B cell (primary cell): ENCODE measurements at regions not wholly inside any gene's neighbourhood (a gene's known extent, or its start where the extent isn't known, plus 50 kb on each side); places are given as distances from the start of the nearest gene placed in this dataset.

Experiments used
- ATAC-seq: fragments of 200-7000 bp; cut with Tn5 transposase; one replicate; pipeline ENCODE4 v1.10.0; 2021; ENCODE audit warnings: low read depth, mild to moderate bottlenecking, moderate number of reproducible peaks, moderate library complexity
- CTCF ChIA-PET: fragments of 350-600 bp; sonication (Branson Sonifier 250); formaldehyde crosslinking; loops from one replicate; lab custom pipeline; 2021; ENCODE audit warnings: antibody characterized with exemption, inconsistent platforms; lab: Charles Lee
- POLR2A ChIA-PET: fragments of 350-600 bp; sonication (Branson Sonifier 250); formaldehyde crosslinking; loops from one replicate; lab custom pipeline; 2021; ENCODE audit warnings: antibody characterized with exemption; lab: Charles Lee
- DNase-seq: peaks from one replicate; pipeline ENCODE4 v3.0.0; 2013
- H2AFZ ChIP-seq: 2 replicates; pipeline ENCODE4 v1.6.1; 2012; ENCODE audit warnings: mild to moderate bottlenecking, low read depth, low read length; ENCODE audit not compliant: insufficient read depth, poor library complexity, severe bottlenecking
- H3K27ac ChIP-seq, 2 donors: 1 replicate in 1 of 2; 2 replicates in 1 of 2; pipeline ENCODE4 v1.5.1; 2012 to 2013; ENCODE audit warnings: low read length in 2 of 2, mild to moderate bottlenecking in 2 of 2, moderate library complexity in 1 of 2
- H3K27me3 ChIP-seq, 4 experiments: fragments of 200-600 bp in 1 of 4; sonication (generic) in 1 of 4; replicated peaks in 1 of 4; 1 replicate in 2 of 4; 2 replicates in 2 of 4; pipeline versions ENCODE4 v1.6.1 to v1.7.0; 2013 to 2016; ENCODE audit warnings: low read length in 3 of 4, mild to moderate bottlenecking in 2 of 4, mixed read lengths in 1 of 4, moderate library complexity in 1 of 4; ENCODE audit not compliant: insufficient read depth in 4 of 4, control insufficient read depth in 3 of 4; ENCODE audit errors: control extremely low read depth in 1 of 4
- H3K36me3 ChIP-seq, 2 experiments: replicated peaks in 1 of 2; 1 replicate in 1 of 2; 2 replicates in 1 of 2; pipeline versions ENCODE4 v1.6.1 to v1.7.1; 2013; ENCODE audit warnings: low read length in 1 of 2; ENCODE audit not compliant: insufficient read depth in 2 of 2, control insufficient read depth in 1 of 2; ENCODE audit errors: control extremely low read depth in 1 of 2, extremely low read depth in 1 of 2
- H3K4me1 ChIP-seq, 2 donors: fragments of 200-600 bp in 1 of 2; sonication (generic) in 1 of 2; 1 replicate in 1 of 2; 2 replicates in 1 of 2; pipeline versions ENCODE4 v1.5.1 to v1.6.1; 2013 to 2017; ENCODE audit warnings: low read length in 2 of 2; ENCODE audit not compliant: control insufficient read depth in 2 of 2, insufficient read depth in 2 of 2
- H3K4me2 ChIP-seq: replicated peaks from 2 replicates; pipeline ENCODE3; 2012; ENCODE audit warnings: mild to moderate bottlenecking, low read depth, low read length; ENCODE audit not compliant: poor library complexity, severe bottlenecking
- H3K4me3 ChIP-seq, 5 experiments: fragments of 200-600 bp in 1 of 5; sonication (generic) in 1 of 5; 1 replicate in 3 of 5; 2 replicates in 2 of 5; pipeline versions ENCODE4 v1.5.1 to v1.7.0; 2011 to 2016; ENCODE audit warnings: low read length in 4 of 5, mild to moderate bottlenecking in 4 of 5, low read depth in 2 of 5, control low read depth in 1 of 5, moderate library complexity in 1 of 5; ENCODE audit not compliant: insufficient read depth in 1 of 5; ENCODE audit errors: control extremely low read depth in 1 of 5, extremely low read depth in 1 of 5
- H3K79me2 ChIP-seq: fragments of 200-600 bp; sonication (generic); one replicate; pipeline ENCODE4 v1.6.0; 2016; ENCODE audit warnings: low read length; ENCODE audit not compliant: control insufficient read depth, insufficient read depth
- H3K9ac ChIP-seq: fragments of 200-600 bp; sonication (generic); 2 replicates; pipeline ENCODE4 v1.6.1; 2017; ENCODE audit warnings: mild to moderate bottlenecking, low read length, moderate library complexity
- H3K9me3 ChIP-seq, 3 donors: one replicate each; pipeline versions ENCODE4 v1.6.1 to v1.7.1; 2013; ENCODE audit warnings: low read length in 2 of 3; ENCODE audit not compliant: control insufficient read depth in 2 of 3, insufficient read depth in 1 of 3; ENCODE audit errors: control extremely low read depth in 1 of 3
- H4K20me1 ChIP-seq: 2 replicates; pipeline ENCODE4 v1.6.0; 2012; ENCODE audit warnings: mild to moderate bottlenecking, low read length; ENCODE audit not compliant: insufficient read depth, control insufficient read depth, poor library complexity, severe bottlenecking
- H3K27ac Mint-ChIP-seq: one replicate; pipeline ENCODE4 v1.8.0; 2021; ENCODE audit warnings: mixed read lengths
- H3K27me3 Mint-ChIP-seq: one replicate; pipeline ENCODE4 v1.8.0; 2021; ENCODE audit warnings: mixed read lengths
- H3K4me1 Mint-ChIP-seq: one replicate; pipeline ENCODE4 v1.8.0; 2021; ENCODE audit warnings: mixed read lengths
- H3K4me3 Mint-ChIP-seq: one replicate; pipeline ENCODE4 v1.8.0; 2021; ENCODE audit warnings: mixed read lengths
- H3K9me3 Mint-ChIP-seq: one replicate; pipeline ENCODE4 v1.8.0; 2022; ENCODE audit warnings: mixed read lengths; ENCODE audit not compliant: insufficient read depth
- CTCF ChIP-seq: fragments of 200-600 bp; IDR thresholded peaks from one replicate; pipeline ENCODE4 v1.8.0; 2022; ENCODE audit warnings: antibody characterized with exemption, mild to moderate bottlenecking
- EZH2 ChIP-seq: IDR thresholded peaks from 2 replicates; pipeline ENCODE4 v1.6.1; 2012; ENCODE audit warnings: borderline replicate concordance, low read depth, mild to moderate bottlenecking, moderate library complexity, low read length; ENCODE audit not compliant: insufficient read depth, poor library complexity, severe bottlenecking
- WGBS: methylation state at CpG from one replicate; pipeline ENCODE4 v1.1.5; 2013; ENCODE audit warnings: missing lambda C conversion rate; ENCODE audit not compliant: insufficient coverage; 5-methylcytosine and 5-hydroxymethylcytosine counted together
- intact Hi-C: fragments of 100-400 bp; cut with micrococcal nuclease; formaldehyde crosslinking; loops from one replicate; pipeline ENCODE4 v1.10.0; 2022

GRCh38 chr9:115867326-115867725 lies 286.3 kb upstream of the PAPPA start:
- Mint-ChIP-seq H3K27ac (no peak overlapping the region), H3K4me3 (no peak overlapping the region), H3K4me1 (no peaks in the 10 kb centered on the region), H3K9me3 (peaks cover 4% of the 10 kb centered on the region), H3K27me3 (no peaks in the 10 kb centered on the region)
- H2AFZ ChIP-seq = no peak overlapping the region
- POLR2A ChIA-PET = no interaction called here
- TF ChIP-seq EZH2 (no peak), CTCF (no peak)
- no peak for ATAC-seq
- no peaks in the 10 kb centered on the region for H3K36me3 ChIP-seq
- DNase-seq = no peak
- H3K9ac ChIP-seq = no peak overlapping the region
- no peaks in the 10 kb centered on the region for H3K9me3 ChIP-seq
- no peaks in the 10 kb centered on the region for H3K27me3 ChIP-seq
- H3K4me1 ChIP-seq = no peaks in the 10 kb centered on the region
- H3K27ac ChIP-seq = no peak overlapping the region
- intact Hi-C loops = no loop called here
- H3K4me3 ChIP-seq = no peak overlapping the region
- no peaks in the 10 kb centered on the region for H4K20me1 ChIP-seq
- H3K4me2 ChIP-seq = no peak overlapping the region
- CTCF ChIA-PET = no interaction called here
- H3K79me2 ChIP-seq = no peaks in the 10 kb centered on the region

GRCh38 chr9:115877852-115878438 lies 275.6 kb upstream of the PAPPA start:
- no peak overlapping the region for H3K9ac ChIP-seq
- no peaks in the 10 kb centered on the region for H3K27me3 Mint-ChIP-seq
- no peak overlapping the region for H3K27ac Mint-ChIP-seq
- CTCF ChIA-PET = no interaction called here
- ATAC-seq = no peak
- H2AFZ ChIP-seq = no peak overlapping the region
- no peak overlapping the region for H3K4me3 ChIP-seq
- TF ChIP-seq CTCF = no peak
- no peak for TF ChIP-seq EZH2
- peaks cover 2% of the 10 kb centered on the region for H3K9me3 Mint-ChIP-seq
- no peak overlapping the region for H3K4me3 Mint-ChIP-seq
- peaks cover 0 to 4% (median 0%) of the 10 kb centered on the region in 4 experiments for H3K27me3 ChIP-seq
- no peaks in the 10 kb centered on the region for H3K4me1 ChIP-seq
- 68% methylated on average over 3 of the region's 3 CpGs for WGBS
- no peak overlapping the region for H3K27ac ChIP-seq
- no peaks in the 10 kb centered on the region for H3K4me1 Mint-ChIP-seq
- no peaks in the 10 kb centered on the region for H3K79me2 ChIP-seq
- intact Hi-C loops = no loop called here
- no peaks in the 10 kb centered on the region for H3K36me3 ChIP-seq
- POLR2A ChIA-PET = no interaction called here
- no peak for DNase-seq
- H4K20me1 ChIP-seq = no peaks in the 10 kb centered on the region
- H3K9me3 ChIP-seq = no peaks in the 10 kb centered on the region
- H3K4me2 ChIP-seq = no peak overlapping the region
